Panc1 (cell line): ENCODE measurements at regions not wholly inside any gene's neighbourhood (a gene's known extent, or its start where the extent isn't known, plus 50 kb on each side); places are given as distances from the start of the nearest gene placed in this dataset.

Experiments
- ATAC-seq: fragments of 200-7000 bp; cut with Tn5 transposase; 2 replicates; pipeline ENCODE4 v1.9.1; 2020; ENCODE audit warnings: mild to moderate bottlenecking, moderate library complexity
- BruUV-seq: library from RNA; stranded (reverse); fragments of 400-500 nt; replicated peaks from 2 replicates; lab custom pipeline; 2021; lab: Mats Ljungman, UMichigan
- CTCF ChIA-PET: fragments of 300-600 bp; sonication (Branson Sonifier 250); formaldehyde crosslinking; loops from one replicate; lab custom pipeline; 2022; ENCODE audit warnings: antibody characterized with exemption; lab: Charles Lee
- POLR2A ChIA-PET: fragments of 300-600 bp; sonication (Branson Sonifier 250); formaldehyde crosslinking; loops from one replicate; lab custom pipeline; 2022; ENCODE audit warnings: antibody characterized with exemption; lab: Charles Lee
- DNase-seq: peaks from one replicate; pipeline ENCODE4 v3.0.0-alpha.2; 2010; ENCODE audit warnings: low read depth, low spot score
- H3K27ac ChIP-seq: 2 replicates; pipeline ENCODE4 v1.5.1; 2011; ENCODE audit warnings: mild to moderate bottlenecking, low read length, inconsistent platforms
- H3K27me3 ChIP-seq: fragments of 200-500 bp; sonication (Bioruptor generic); 2 replicates; pipeline ENCODE4 v1.6.0; 2014; ENCODE audit warnings: low read length, inconsistent platforms; ENCODE audit not compliant: control insufficient read depth, insufficient read depth
- H3K36me3 ChIP-seq: fragments of 200-500 bp; sonication (Bioruptor generic); 2 replicates; pipeline ENCODE4 v1.5.1; 2014; ENCODE audit warnings: inconsistent platforms, mild to moderate bottlenecking, low read length, moderate library complexity; ENCODE audit not compliant: control insufficient read depth, insufficient read depth
- H3K4me1 ChIP-seq: 2 replicates; pipeline ENCODE4 v1.5.1; 2011; ENCODE audit warnings: inconsistent platforms, mild to moderate bottlenecking, low read length, moderate library complexity; ENCODE audit not compliant: control insufficient read depth, insufficient read depth
- H3K4me3 ChIP-seq, 2 experiments: 2 replicates each; pipeline ENCODE4 v1.5.1; 2011 to 2012; ENCODE audit warnings: low read depth in 2 of 2, low read length in 2 of 2, mild to moderate bottlenecking in 2 of 2, inconsistent platforms in 1 of 2, moderate library complexity in 1 of 2
- H3K9me3 ChIP-seq: fragments of 200-500 bp; sonication (Bioruptor generic); 2 replicates; pipeline ENCODE4 v1.5.1; 2014; ENCODE audit warnings: low read depth, mild to moderate bottlenecking, inconsistent platforms, low read length, moderate library complexity; ENCODE audit not compliant: control insufficient read depth, insufficient read depth
- POLR2AphosphoS5 ChIP-seq: IDR thresholded peaks from 2 replicates; pipeline ENCODE4 v1.6.1; 2012; ENCODE audit warnings: mild to moderate bottlenecking, low read depth, low read length, moderate library complexity
- SIN3A ChIP-seq: IDR thresholded peaks from 2 replicates; pipeline ENCODE4 v1.6.1; 2012; ENCODE audit warnings: low read depth, mild to moderate bottlenecking, low read length, moderate library complexity, borderline replicate concordance; ENCODE audit not compliant: insufficient read depth
- TCF7L2 ChIP-seq: IDR thresholded peaks from 2 replicates; pipeline ENCODE4 v1.6.1; 2011; ENCODE audit warnings: mild to moderate bottlenecking, low read depth, low read length, inconsistent platforms
- in situ Hi-C: cut with HindIII; loops from 2 replicates; pipeline ENCODE4 v1.10.0; 2016; ENCODE audit warnings: low sequenced_read_pairs, low pct_unique_long_range_greater_than_20kb
- intact Hi-C: fragments of 100-400 bp; cut with micrococcal nuclease; formaldehyde crosslinking; loops from one replicate; pipeline ENCODE4 v1.10.0; 2022; ENCODE audit not compliant: unreplicated experiment
- TF ChIP-seq, protein P1 (sequence below): fragments of 450-650 bp; IDR thresholded peaks from 2 replicates; pipeline ENCODE4 v1.5.1; 2017; ENCODE audit warnings: mild to moderate bottlenecking
- TF ChIP-seq, protein P2 (sequence below), 2 experiments: IDR thresholded peaks; 2 replicates each; pipeline ENCODE4 v1.6.1; 2011 to 2012; ENCODE audit warnings: low read depth in 2 of 2, control low read depth in 1 of 2, low read length in 1 of 2, mild to moderate bottlenecking in 1 of 2, moderate library complexity in 1 of 2; ENCODE audit not compliant: insufficient read depth in 1 of 2

GRCh38 chr6:76217606-76218005, 145.1 kb upstream of the IMPG1 start:
- no peak for ATAC-seq
- H3K4me3 ChIP-seq, result no peak overlapping the region
- ChIA-PET CTCF (no interaction called here), POLR2A (no interaction called here)
- in situ Hi-C loops (no loop called here), intact Hi-C loops (no loop called here)
- DNase-seq, result no peak
- H3K27me3 ChIP-seq, result no peaks in the 10 kb centered on the region
- H3K9me3 ChIP-seq, result no peaks in the 10 kb centered on the region
- H3K36me3 ChIP-seq, result no peaks in the 10 kb centered on the region
- TF ChIP-seq POLR2AphosphoS5, result no peak
- no peaks in the 10 kb centered on the region for H3K4me1 ChIP-seq
- no TSS peak for BruUV-seq
- H3K27ac ChIP-seq, result no peak overlapping the region

- H3K4me1 ChIP-seq, result no peaks in the 10 kb centered on the region
- no TSS peak for BruUV-seq
- ChIA-PET CTCF (no interaction called here), POLR2A (no interaction called here)
- TF ChIP-seq POLR2AphosphoS5 (no peak), SIN3A (no peak), TCF7L2 (no peak)
- TF ChIP-seq, protein P1, sequence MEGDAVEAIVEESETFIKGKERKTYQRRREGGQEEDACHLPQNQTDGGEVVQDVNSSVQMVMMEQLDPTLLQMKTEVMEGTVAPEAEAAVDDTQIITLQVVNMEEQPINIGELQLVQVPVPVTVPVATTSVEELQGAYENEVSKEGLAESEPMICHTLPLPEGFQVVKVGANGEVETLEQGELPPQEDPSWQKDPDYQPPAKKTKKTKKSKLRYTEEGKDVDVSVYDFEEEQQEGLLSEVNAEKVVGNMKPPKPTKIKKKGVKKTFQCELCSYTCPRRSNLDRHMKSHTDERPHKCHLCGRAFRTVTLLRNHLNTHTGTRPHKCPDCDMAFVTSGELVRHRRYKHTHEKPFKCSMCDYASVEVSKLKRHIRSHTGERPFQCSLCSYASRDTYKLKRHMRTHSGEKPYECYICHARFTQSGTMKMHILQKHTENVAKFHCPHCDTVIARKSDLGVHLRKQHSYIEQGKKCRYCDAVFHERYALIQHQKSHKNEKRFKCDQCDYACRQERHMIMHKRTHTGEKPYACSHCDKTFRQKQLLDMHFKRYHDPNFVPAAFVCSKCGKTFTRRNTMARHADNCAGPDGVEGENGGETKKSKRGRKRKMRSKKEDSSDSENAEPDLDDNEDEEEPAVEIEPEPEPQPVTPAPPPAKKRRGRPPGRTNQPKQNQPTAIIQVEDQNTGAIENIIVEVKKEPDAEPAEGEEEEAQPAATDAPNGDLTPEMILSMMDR, result no peak
- TF ChIP-seq, protein P2, sequence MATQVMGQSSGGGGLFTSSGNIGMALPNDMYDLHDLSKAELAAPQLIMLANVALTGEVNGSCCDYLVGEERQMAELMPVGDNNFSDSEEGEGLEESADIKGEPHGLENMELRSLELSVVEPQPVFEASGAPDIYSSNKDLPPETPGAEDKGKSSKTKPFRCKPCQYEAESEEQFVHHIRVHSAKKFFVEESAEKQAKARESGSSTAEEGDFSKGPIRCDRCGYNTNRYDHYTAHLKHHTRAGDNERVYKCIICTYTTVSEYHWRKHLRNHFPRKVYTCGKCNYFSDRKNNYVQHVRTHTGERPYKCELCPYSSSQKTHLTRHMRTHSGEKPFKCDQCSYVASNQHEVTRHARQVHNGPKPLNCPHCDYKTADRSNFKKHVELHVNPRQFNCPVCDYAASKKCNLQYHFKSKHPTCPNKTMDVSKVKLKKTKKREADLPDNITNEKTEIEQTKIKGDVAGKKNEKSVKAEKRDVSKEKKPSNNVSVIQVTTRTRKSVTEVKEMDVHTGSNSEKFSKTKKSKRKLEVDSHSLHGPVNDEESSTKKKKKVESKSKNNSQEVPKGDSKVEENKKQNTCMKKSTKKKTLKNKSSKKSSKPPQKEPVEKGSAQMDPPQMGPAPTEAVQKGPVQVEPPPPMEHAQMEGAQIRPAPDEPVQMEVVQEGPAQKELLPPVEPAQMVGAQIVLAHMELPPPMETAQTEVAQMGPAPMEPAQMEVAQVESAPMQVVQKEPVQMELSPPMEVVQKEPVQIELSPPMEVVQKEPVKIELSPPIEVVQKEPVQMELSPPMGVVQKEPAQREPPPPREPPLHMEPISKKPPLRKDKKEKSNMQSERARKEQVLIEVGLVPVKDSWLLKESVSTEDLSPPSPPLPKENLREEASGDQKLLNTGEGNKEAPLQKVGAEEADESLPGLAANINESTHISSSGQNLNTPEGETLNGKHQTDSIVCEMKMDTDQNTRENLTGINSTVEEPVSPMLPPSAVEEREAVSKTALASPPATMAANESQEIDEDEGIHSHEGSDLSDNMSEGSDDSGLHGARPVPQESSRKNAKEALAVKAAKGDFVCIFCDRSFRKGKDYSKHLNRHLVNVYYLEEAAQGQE (IDR thresholded peaks at IDR 0.05; ENCODE audit: insufficient read depth in 1 of 2, low read depth in 2 of 2, low read length in 1 of 2), result no peak
- H3K4me3 ChIP-seq, result no peak overlapping the region
- no peaks in the 10 kb centered on the region for H3K36me3 ChIP-seq
- H3K27ac ChIP-seq, result no peak overlapping the region
- DNase-seq (no peak), ATAC-seq (no peak)
- no peaks in the 10 kb centered on the region for H3K27me3 ChIP-seq
- intact Hi-C loops (no loop called here), in situ Hi-C loops (no loop called here)
- no peaks in the 10 kb centered on the region for H3K9me3 ChIP-seq
Measured at GRCh38 chr6:76214546-76214945, 142.1 kb upstream of the IMPG1 start.

GRCh38 chr6:76174722-76175121, 102.3 kb upstream of the IMPG1 start:
- DNase-seq (no peak), ATAC-seq (no peak)
- intact Hi-C loops, result no loop called here
- no peaks in the 10 kb centered on the region for H3K9me3 ChIP-seq
- no TSS peak for BruUV-seq
- no peak for TF ChIP-seq TCF7L2
- TF ChIP-seq SIN3A, result no peak
- TF ChIP-seq POLR2AphosphoS5, result no peak
- TF ChIP-seq, protein P1, result no peak
- TF ChIP-seq, protein P2 (IDR thresholded peaks at IDR 0.05; ENCODE audit: insufficient read depth in 1 of 2, low read depth in 2 of 2, low read length in 1 of 2), result no peak
- H3K4me3 ChIP-seq, result no peak overlapping the region
- ChIA-PET CTCF (no interaction called here), POLR2A (no interaction called here)
- no peaks in the 10 kb centered on the region for H3K4me1 ChIP-seq
- H3K27me3 ChIP-seq, result no peaks in the 10 kb centered on the region
- H3K36me3 ChIP-seq, result no peaks in the 10 kb centered on the region
- in situ Hi-C loops, result no loop called here
- H3K27ac ChIP-seq, result no peak overlapping the region
